ENCODE measurements at regions not wholly inside any gene's neighbourhood (a gene's known extent, or its start where the extent isn't known, plus 50 kb on each side); places are given as distances from the start of the nearest gene placed in this dataset.
A peak's percentile ranks its signal among the peaks of the same experiment; 100 is the strongest.

DNA sequence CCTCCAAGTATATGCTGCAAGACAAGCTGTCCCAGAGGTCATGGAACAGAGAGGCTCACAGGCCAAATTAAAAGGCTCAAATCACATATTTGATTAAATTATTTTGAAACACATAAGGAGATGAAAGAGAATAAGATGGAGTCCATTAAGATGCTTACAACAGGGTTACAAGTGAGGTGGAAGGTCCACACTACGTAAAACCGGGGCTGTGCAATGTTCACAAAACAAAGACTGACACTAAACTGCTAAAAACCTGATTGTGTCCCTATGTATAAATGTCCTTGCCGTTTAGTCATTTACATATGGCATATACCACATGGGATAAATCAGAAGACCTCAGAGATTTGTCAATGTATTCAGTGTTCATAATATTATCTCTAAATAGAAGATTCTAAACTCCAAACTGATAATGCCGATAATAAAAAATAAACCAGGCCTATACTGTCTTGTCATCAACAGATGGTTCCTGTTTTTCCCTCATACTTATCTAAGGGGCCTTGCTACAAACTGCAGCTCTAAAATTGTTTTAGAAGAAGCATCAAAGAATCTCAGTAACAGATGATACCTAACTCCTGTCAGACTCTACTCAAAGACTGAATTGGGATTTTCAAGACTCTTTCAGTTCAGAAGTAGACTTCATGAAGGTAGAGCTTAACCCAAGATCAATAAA lies 51.8 kb upstream of the RIPOR2 start:
- no peak for TF ChIP-seq CTCF (conservative IDR thresholded peaks at IDR 0.05; ENCODE audit: low read depth, low read length)
- H3K4me3 ChIP-seq (ENCODE audit: low read length) = no peak overlapping the region
- DNase-seq (ENCODE audit: low read depth) = no peak

DNA sequence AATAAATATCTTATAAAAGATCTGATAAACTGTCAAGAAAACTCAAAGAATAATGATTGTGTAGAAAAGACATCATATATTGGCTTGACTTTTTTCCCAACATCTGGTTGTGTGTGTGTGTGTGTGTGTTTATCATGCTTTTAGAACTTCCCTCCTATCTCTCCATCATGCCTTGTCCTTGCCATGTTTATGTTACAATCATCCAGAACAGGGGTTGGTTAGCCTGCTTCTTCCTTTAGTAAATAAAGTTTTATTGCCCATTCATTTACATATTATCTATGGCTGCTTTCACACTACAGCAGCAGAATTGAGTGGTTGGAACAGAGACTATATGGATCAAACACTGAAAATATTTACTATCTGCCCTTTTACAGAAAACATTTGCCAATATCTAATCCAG lies 52.8 kb upstream of the RIPOR2 start:
- no peak overlapping the region for H3K4me3 ChIP-seq (ENCODE audit: low read length)
- TF ChIP-seq CTCF (conservative IDR thresholded peaks at IDR 0.05; ENCODE audit: low read depth, low read length) = no peak
- no peak for DNase-seq (ENCODE audit: low read depth)

GRCh38 chr6:24990236-24990845 lies 54.6 kb upstream of the RIPOR2 start:
- no peak overlapping the region for H3K4me3 ChIP-seq (ENCODE audit: low read length)
- DNase-seq (ENCODE audit: low read depth) = peak; percentile 58
- no peak for TF ChIP-seq CTCF (conservative IDR thresholded peaks at IDR 0.05; ENCODE audit: low read depth, low read length)

- TF ChIP-seq CTCF (conservative IDR thresholded peaks at IDR 0.05; ENCODE audit: low read depth, low read length) = no peak
- no peak for DNase-seq (ENCODE audit: low read depth)
- H3K4me3 ChIP-seq (ENCODE audit: low read length) = no peak overlapping the region
These were observed 55.4 kb upstream of the RIPOR2 start for GRCh38 chr6:24990944-24991809.

DNA sequence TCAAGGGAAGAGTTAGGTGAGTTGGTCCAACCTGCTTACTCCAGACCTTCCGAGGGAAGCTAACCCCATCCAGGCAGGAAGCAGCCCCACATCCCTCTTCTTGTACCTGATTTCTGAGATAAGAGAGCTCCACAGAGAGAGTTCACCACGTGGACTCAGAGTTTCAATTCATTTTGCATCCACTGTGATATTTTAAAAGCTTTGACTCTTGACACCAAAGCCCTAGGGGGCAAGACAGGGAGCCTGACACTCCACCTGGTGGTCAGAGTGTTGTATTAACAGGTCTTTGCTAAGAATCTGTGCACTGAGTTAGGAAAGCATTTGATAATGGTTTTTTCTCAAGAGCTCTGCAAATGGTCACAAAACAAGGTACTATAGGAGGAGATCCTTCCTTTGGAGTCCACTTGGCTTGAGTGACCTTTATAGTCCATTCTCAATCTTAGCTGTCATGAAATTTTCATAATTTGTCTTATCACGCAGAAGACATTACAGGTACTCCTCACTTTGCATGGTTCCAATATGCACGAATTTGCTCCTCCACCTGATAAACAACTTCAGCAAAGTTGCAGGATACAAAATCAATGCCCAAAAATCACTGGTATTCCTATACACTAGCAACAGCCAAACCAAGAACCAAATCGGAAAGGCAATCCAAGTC lies 56.2 kb upstream of the RIPOR2 start:
- DNase-seq (ENCODE audit: low read depth) = no peak
- TF ChIP-seq CTCF (conservative IDR thresholded peaks at IDR 0.05; ENCODE audit: low read depth, low read length) = peak; percentile 81
- no peak overlapping the region for H3K4me3 ChIP-seq (ENCODE audit: low read length)

DNA sequence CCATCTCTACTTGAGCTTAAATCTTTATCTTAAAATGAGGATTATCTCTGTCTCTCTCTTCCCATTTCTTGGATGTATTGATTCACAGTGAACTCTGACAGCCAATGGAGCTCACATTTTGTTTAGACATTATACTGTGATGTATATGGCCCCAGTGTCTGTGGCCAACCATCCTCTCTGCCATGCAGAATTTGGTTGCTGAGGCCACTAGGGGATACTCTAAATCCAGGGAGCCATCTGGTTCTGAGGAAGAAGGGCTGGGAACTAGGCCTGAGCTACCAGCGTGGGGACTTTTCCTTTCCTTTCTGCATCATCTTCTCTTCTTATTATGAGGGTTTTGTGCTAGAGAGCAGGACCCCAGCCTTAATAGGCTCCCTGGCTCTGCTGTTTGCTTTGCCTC lies 59.1 kb upstream of the RIPOR2 start:
- H3K4me3 ChIP-seq (ENCODE audit: low read length) = no peak overlapping the region
- TF ChIP-seq CTCF (conservative IDR thresholded peaks at IDR 0.05; ENCODE audit: low read depth, low read length) = no peak
- DNase-seq (ENCODE audit: low read depth) = no peak

All from retinal pigment epithelial cell (primary cell).